NCI-H1105 treated with DMSO at 0.1 percent for 48 hours (cell line): ENCODE measurements at regions not wholly inside any gene's neighbourhood (a gene's known extent, or its start where the extent isn't known, plus 50 kb on each side); places are given as distances from the start of the nearest gene placed in this dataset.

Experiments used
- DNase-seq: peaks from one replicate; lab custom pipeline; 2025; lab: John Stamatoyannopoulos, UW

DNA sequence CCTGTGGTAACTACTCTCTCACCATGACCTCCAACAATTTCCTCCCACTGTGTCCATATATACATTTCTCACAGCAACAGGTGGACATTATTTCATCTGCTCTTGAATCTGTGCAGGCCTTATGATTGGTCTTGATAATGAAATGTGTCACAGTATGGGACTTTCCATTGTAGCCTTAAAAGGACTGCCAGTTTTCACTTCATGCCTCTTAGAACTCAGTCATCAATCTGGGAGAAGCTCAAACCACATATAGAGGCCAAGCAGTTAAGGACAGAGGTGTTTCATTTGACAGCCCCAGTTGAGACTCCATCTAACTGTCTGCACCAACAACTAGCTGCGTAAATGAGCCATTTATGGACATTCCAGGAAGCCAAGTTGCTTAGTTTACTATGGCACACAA, 1534.8 kb downstream of the ARAP2 start:
- no peak for DNase-seq

DNA sequence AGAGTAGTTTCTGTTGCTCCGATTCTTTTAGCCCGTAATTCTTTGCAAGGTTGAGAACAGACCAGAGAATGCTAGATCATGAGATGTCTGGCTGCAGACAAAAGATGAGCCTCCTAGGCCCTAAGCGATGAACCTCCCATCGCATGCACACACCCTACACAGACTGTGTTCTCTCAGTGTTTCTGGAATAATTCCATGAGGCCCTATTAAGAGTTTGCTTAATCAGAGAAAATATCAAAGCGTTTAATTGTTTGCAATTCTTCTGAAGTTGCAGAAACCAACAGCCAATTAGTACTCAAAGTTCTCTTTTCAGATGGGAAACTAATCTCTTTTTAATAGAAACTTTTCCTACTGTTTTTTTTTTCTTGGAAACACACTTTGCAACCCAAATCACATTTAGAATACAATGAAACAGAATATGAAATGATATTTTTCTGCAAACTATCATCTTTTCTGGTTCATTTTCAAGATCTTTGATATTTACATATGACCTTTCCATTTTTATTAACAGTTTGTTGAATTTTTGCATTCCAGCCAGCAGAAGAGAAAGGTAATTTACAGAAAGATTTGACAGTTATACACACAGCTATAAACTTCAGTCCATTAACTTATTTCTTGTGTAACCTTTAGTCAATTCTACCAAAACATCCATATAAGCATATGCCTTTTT, 1525.6 kb downstream of the ARAP2 start:
- DNase-seq, result no peak

DNA sequence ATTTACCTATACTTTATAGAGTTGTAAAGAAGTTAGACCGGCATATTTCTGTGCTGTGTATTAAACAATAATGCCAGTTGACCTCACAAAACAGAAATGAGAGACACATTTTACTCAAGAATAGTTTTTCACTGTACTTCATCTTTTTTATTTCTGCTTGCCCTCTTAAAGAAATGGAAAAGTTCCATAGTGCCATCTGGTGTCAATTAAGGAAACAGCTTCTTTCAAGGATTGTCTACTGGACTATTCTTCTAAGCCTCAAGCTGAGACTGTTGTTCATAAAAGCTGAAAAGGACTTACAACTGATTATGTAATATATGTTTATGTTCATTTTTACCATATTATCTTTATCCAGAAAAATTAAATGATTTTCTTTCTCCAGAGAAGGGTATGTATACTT, 1523.7 kb downstream of the ARAP2 start:
- DNase-seq, result peak; percentile 43

DNA sequence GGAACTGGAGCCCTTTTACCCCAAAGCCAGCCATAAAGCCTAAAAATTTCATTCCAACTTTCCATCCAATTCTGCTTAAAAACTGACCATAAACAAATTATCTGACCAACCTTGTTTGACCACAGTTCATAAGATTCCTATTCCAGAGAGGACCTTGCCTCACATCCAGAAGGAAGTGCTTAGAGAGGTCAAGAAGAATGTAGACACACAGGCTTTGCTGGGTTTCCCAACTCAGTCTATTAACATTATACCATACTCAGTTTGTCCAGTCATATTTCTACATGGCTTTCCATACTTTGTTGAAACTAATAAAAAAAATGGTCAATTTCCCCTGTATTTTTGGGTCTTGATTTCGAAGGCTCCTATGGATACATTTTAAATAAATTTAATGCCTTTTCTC, 1522.5 kb downstream of the ARAP2 start:
- DNase-seq, result no peak

DNA sequence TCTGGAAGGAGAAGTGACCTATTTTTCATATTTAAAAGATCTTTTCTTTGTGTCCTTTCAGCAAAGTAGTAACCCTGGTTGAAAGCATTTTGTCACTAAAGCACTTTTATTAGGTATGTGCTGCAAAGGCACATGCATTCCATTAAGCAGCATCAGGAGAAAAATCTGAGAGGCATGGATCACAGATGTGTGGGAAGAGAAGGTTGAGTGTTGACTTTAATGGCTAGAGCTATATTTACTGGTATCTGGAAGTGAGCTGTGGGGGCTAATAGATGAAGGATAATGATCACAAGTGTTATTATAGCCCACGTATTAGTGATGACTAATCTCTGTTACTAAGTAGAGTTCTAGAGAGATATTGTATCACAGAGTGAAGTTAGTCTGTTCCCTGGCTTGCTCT, 1520.7 kb downstream of the ARAP2 start:
- no peak for DNase-seq

GRCh38 chr4:34724491-34724890, 1519.8 kb downstream of the ARAP2 start:
- no peak for DNase-seq

- no peak for DNase-seq
These were observed 1513.2 kb downstream of the ARAP2 start for GRCh38 chr4:34731070-34731469.

- no peak for DNase-seq
These were observed 1512.0 kb downstream of the ARAP2 start for GRCh38 chr4:34732176-34732950.

- DNase-seq, result no peak
These were observed 1511.0 kb downstream of the ARAP2 start for GRCh38 chr4:34733185-34733941.

- no peak for DNase-seq
These were observed 1477.4 kb downstream of the ARAP2 start for GRCh38 chr4:34766935-34767334.

DNA sequence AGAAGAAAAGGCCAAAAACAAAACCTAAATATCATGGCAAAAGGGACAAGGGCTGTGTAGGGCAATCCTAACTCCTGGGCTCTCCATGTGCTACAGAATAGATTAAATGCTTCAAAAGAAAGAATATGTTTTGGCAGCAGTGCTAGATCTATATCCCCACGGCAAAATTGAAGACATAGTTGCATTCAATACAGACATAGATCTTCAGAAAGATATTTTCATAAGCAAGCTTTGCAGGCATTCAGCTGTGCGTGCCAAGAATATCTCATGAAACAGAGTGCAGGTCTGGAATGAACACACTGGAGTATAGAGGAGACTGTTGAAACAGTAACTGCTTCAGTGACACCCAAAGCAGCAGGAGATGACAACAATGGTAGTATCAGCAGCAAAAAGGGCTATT, 1476.9 kb downstream of the ARAP2 start:
- no peak for DNase-seq

- DNase-seq, result no peak
These were observed 1472.7 kb downstream of the ARAP2 start for GRCh38 chr4:34771632-34772031.

DNA sequence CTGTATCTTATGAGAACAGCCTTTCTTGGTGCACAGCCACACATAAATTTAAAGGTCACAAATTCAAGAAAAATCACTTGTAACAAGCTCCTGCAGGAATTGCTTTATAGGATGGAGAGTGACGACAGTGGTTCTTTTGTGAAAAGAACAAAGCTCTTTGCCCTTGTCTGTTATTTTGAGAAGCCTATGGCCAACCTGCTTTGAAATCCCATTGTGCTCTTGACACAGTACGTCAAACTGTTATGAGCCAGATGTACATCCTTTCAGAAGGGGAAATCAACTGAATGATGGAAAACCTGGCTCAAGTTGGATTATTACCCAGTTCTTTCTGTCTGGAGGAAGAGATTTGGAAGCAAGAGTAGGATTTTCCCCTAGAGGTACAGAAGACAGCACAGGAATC, 1454.2 kb downstream of the ARAP2 start:
- DNase-seq, result no peak

- no peak for DNase-seq
These were observed 1453.1 kb downstream of the ARAP2 start for GRCh38 chr4:34791209-34791608.

DNA sequence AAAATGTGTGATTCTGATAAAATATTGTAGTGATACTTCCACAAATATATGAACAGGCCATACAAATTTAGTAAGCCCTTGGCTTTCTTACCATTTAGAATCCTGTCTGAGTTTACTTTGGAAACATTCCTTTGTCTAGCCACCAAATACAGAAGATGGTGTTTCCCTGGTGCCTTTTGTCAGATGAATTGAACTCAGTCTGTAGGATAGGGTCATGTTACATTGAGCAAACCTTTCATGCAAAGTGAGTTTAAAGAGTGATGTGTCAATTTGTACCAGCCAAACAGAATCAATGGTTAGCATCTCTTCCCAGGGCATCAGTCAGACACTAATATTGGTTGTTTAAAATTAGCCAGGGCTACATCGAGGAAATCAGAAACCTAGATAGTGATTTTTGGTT, 1443.4 kb downstream of the ARAP2 start:
- DNase-seq, result no peak

DNA sequence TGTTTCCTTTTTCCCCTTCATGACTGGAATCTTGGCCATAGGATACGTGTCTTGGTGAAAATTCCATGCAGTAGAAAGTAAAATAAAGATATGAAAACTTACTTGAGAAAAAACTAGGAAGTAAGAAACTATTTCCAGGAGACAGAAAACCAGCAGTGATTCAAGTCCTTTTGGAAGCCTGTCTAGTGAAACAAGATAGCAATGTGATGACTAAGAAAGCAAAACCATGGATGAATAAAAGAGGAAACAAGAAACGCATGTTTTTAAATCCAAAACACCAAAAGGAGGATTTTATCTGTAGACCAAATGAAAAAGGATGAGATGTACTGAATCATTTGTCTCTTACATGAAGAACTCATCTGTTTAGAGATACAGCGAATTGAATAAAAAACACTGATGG, 1430.0 kb downstream of the ARAP2 start:
- no peak for DNase-seq

GRCh38 chr4:34824515-34824914, 1419.8 kb downstream of the ARAP2 start:
- DNase-seq, result no peak

DNA sequence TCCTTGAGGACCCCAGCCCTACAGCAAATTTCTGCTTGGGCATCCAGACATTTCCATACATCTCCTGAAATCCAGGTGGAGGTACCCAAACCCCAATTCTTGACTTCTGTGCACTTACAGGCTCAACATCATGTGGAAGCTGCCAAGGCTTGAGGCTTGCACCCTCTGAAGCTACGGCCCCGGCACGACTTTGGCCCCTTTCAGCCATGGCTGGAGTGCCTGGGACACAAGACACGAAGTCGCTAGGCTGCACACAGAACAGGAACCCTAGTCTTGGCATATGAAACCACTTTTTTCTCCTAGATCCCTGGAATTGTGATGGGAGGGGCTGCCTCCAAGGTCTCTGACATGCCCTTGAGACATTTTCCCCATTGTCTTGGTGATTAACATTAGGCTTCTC, 1417.7 kb downstream of the ARAP2 start:
- DNase-seq, result no peak

DNA sequence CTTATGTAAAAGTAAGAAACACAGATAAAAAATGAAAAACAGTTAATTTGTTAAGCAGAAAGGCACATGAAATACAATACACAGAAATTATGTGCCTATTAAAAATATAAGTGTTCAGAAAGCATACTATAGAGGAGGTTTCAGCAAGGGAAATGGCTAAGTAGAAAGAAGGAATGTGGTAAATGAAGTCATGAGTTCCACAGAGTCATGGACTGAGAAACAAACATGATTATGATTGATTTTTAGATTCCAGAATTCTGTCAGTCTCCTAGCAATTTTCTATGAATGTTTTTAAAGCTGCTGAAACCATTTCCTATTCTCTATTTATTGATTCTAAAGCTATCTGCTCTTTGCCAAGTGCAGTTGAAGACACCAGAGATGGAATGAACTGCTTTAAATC, 1398.4 kb downstream of the ARAP2 start:
- DNase-seq, result no peak

DNA sequence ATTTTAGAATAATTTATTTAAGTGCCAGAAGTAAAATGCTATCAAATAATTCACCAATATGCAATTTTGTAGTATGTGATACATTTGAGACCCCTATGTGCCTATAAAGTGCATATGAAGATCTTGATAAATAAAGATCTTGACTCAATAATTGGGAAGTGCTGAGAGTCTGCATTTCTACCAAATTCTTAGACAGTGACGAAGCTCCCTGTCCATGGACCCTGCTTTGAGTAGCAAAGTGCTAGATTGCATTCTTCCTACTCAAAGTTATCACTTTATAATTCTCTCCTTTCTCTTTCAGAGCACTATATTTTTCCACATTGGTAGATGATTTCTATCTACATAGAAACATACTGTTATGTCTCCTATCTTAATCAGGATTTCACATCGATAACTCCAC, 1393.9 kb downstream of the ARAP2 start:
- DNase-seq, result no peak

DNA sequence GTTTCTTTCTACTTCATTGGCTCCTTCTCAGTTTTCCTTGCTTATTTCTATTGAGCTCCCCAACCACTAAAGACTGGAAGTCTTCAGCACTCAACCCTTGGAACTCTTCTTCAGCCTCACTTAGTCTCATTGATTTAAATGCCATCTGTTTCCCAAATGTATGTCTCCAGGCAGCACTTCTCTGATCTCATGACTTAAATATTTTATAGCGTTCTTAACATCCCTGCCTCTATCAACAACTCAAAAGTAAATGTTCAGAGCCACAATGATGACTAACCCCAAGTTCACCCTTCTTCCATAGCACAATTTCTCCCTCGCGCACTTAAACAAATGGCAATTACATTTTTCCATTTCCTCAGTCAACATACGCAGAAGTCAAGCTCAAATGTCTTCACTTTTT, 1393.3 kb downstream of the ARAP2 start:
- DNase-seq, result no peak

DNA sequence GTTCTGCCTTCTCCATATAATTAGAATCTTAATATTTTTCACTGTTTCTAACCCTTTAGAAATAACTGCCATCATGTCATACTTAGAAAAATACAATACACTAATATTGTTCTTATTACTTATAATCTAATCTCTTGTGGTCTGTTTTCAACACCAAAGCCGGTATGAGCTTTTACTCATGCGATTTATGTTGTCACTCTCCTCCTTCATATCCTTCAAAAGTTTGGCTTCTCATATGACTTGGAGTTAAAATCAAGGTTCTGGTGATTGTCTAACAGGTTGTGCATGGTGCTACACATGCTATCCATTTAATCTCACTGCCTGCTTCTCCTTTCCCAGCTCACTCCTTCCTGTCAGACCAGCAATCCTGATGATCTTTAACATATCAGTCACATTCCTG, 1392.9 kb downstream of the ARAP2 start:
- DNase-seq, result no peak

DNA sequence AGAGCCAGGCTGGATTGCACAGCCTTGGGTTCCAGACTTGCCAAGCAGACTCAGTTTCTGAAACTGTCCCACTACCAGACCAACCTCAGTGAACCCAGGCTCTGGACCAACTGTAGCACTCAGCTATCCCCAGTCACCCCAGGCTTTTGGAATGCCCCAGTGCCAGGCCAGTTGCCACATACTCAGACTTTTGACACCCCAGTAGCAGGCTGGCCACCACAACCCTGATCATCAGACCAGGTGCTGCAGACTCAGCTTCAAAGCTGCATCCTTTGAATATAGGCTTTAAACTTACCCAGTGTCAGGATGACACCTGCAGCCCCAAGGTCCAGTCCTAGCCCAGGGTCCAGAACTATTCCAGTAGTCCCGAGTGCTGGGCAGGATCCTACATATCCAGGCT, 1389.9 kb downstream of the ARAP2 start:
- no peak for DNase-seq
